Stimulated activated CD4-positive, alpha-beta T cell treated with anti-CD3 and anti-CD28 coated beads, Interleukin-1b, Interleukin-23, amount 100 ng/mL, for 1 hour (primary cell): ENCODE measurements at regions not wholly inside any gene's neighbourhood (a gene's known extent, or its start where the extent isn't known, plus 50 kb on each side); places are given as distances from the start of the nearest gene placed in this dataset.

Experiments used
- DNase-seq, 2 donors: peaks; one replicate each; pipeline ENCODE4 v3.0.0-alpha.2; 2020; ENCODE audit warnings: low read depth in 2 of 2

- no peak for DNase-seq
Measured at GRCh38 chr16:80489173-80489572, 51.6 kb upstream of the DYNLRB2 start.

- no peak for DNase-seq
Measured at GRCh38 chr16:80488167-80488566, 52.6 kb upstream of the DYNLRB2 start.

- no peak for DNase-seq
Measured at GRCh38 chr16:80480664-80481063, 60.1 kb upstream of the DYNLRB2 start.

DNA sequence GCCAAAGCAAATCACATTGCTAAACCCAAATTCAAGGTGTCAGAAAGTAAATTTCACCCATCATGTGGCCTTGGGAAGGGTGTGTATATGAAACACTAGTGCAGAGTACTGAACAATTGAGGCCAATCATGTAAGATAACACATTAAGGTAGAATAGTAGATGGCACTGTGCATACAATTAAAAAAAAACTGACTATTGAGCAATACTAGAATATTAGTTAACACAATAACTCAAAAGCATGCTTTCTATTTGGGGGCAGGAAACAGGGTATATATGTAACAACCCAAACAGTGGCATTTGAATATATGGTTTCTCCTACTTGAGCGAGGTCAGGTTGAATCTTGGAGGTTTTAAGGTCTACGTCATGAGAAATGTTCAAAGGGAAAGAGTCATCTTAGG is 63.0 kb upstream of the DYNLRB2 start:
- DNase-seq, result no peak

GRCh38 chr16:80468029-80468428 is 72.8 kb upstream of the DYNLRB2 start:
- no peak for DNase-seq

- peak in 1 of 2 donors; percentile 21 for DNase-seq
Measured at GRCh38 chr16:80466024-80466987, 74.5 kb upstream of the DYNLRB2 start.

DNA sequence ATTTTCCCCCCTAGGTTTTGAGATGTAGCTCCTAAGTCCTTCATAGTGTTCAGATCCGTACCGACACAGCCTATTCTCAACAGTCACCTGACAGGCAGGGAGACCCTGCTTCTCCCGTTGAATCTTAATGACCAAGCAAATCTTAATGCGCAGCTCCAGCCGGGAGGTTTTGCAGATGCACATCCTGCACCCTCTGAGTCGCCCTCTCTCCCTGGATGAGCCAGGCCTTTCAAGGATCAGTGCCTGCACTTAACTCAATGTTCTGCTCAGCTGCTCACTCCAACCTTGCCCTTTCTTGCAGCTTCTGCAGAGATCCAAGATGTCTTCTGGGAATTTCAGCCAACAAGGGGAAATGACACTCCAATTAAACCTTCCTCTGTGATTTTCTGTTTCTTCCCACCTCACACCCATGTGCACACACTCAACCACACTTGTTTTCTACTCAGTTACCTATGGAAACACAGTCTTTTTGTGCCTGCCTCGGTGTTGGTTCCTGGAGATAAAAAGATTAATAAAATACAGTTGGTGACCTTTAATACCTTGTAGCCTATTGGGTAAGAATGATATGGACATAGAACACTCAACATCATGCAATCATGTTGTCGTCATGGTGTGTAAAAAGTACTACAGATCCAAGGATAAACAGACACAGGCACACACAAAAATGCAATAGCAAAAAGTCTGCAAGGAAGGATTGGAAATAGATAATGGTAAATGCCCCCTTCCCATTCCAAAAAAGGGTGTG is 76.9 kb upstream of the DYNLRB2 start:
- no peak for DNase-seq

DNA sequence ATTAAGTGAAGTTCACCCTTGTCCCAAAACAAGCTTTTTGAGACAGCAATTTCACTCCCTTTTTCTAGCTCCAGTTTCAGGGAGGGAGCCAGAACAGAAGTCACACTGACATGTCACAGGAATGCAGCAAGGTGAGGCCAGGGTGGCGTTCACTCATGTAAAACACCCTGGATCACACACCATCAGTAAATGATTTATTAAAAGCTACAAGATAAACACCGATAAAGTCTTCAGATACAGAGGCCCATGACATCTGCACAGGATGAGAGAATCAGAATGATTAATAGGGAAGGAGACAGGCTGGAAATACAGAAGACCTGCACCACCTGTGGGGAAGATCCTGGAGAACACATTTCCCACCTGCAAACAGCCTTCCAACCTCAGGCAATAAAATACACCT is 77.5 kb upstream of the DYNLRB2 start:
- no peak for DNase-seq

DNA sequence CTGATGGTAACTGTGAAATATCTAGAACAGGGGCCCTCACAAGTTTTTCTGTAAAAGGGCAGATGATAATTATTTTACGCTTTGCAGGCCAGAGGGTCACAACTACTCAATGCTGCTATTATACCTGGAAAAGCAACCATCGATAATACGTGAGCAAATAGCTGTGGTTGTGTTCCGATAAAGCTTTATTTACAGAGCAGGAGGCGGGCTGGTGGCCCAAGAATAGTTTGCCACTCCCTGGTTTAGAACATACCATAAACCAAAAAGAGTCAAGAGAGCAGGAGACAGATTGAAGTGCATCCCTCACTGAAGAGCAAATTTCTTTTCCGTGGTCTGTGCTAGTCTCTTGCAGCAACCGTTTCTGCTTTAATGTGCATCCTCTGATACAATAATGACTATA is 77.9 kb upstream of the DYNLRB2 start:
- DNase-seq, result no peak

GRCh38 chr16:80460988-80461387 is 79.8 kb upstream of the DYNLRB2 start:
- no peak for DNase-seq

DNA sequence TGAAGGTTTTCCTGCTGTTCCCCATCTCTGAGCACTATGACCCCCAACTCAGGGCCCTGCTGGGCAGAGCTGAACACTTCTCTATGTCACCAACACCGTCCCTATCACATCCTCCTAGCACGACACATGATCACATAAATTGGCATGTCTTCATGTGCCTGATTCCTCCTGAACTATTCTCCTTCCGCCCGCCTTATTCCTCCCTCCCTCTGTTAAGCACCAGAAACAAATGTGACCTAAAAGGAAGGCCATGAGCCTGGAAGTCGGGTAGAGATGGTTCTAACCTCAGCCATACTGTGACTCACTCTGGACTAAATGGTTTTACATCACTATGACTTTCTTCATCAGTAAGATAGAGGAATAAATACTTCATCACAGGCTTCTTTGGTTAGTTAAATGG is 80.8 kb upstream of the DYNLRB2 start:
- DNase-seq, result no peak

DNA sequence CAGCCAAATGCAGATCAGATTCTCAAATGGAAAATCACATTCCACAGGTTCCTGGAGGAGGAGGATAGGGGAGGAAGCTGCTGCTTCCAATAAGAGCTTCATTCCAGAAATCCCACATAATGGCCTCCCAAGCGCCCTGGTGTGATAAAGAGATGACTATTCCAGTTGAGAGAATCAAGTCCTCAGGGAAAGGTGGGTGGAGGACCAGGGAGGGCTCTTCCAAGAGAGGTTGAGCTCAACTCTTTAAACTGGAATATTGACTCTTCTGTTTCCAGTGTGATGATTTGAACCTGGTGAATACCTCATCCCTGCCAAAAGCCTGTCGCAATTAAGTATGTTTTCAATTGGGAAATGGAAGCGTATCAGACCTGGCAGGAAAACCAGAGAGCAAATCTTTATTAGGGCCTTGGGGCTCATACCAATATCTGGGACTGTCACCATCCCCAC is 81.4 kb upstream of the DYNLRB2 start:
- no peak for DNase-seq

DNA sequence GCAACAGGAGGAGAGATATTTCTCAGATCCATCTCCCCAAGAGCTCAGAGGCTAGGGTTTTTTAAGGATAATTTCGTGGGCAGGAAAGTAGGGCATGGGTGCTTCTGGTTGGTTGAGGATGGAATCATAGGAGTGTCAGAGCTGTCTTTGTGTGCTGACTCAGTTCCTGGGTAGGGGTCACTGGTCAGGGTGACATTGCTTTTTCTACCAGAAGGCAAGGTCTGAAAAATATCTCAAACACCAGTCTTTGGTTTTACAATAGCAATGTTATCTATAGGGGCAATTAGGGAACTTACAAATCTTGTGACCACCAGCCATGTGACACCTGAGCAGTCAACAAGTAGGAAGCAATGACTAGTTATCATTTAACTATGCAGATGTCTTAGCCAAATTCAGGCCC is 82.9 kb upstream of the DYNLRB2 start:
- DNase-seq, result no peak

DNA sequence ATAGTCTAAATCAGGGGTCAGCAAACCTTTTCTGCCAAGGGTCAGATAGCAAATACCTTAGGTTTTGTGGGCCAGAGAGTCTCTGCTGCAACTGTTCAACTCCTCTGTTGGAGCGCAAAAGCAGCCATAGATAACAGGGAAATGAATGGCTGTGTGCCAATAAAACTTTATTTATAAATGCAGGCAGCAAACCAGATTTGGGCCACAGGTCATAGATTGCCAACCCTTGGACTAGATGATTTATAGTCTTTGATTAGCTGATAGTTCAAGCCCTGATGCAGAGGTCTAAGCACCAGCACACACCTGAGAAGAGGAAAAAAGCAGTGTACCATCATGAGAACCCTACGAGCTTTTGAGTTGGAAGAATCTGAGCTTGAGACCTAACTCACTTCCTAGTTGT is 86.0 kb upstream of the DYNLRB2 start:
- no peak for DNase-seq

- DNase-seq, result no peak
Measured at GRCh38 chr16:80449392-80449791, 91.4 kb upstream of the DYNLRB2 start.

DNA sequence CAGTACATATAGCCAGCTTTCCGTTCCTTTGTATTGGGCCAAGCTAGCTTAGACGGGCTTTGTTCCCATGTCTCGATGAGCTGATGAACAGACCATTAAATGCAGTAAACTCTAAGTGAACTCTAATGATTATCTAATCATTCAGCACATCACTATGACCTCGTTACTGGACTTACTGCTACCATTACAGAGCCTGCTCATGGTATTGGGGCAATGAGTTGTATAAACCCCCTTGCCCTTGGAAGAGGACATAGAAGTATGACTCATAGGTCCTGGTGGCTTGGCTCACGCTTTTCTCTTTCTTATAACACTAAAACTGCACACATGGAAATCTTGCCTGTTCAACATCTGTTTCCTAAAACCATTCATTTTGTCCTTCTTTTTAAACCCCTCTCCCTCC is 93.6 kb upstream of the DYNLRB2 start:
- no peak for DNase-seq

- no peak for DNase-seq
Measured at GRCh38 chr16:80442779-80443178, 98.0 kb upstream of the DYNLRB2 start.

DNA sequence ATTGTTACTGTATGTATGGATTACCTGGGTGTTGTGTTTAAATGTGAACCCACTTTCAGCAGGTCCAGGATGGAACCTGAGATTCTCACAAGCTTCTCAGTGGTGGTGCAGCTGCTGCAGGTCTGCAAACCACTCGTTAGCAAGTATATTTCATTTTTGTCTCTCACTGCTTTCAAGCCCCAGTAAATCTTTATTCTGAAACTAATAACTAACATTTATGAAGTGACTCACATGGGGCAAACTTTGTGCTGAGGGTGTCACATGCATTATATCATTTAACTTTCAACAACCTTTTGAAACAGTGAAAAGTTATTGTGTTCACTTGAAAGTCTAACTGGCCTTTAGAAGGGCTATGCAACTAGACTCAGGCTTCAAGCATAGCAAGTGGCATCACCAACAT is 98.9 kb upstream of the DYNLRB2 start:
- DNase-seq, result no peak

DNA sequence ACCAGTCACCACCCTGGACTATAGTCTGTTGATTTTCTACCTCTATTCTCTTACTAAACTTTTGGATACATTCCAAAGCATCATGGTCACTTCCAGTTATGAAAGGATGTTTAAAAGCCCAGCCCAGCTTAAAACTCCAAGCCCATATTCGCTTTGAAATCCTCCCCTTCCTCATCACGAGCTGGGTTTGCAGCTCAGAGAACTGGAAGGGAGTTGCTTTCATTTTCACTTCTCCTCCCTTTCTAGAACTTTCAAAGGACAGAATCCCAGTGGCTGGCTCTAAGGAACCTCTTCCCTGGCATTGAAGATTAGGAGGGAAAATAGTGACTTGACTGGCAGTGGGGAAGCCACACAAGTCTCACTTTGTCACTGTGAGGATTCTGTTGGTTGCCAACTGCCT is 100.1 kb upstream of the DYNLRB2 start:
- DNase-seq, result no peak

- DNase-seq, result no peak
Measured at GRCh38 chr16:80437707-80438106, 103.1 kb upstream of the DYNLRB2 start.

DNA sequence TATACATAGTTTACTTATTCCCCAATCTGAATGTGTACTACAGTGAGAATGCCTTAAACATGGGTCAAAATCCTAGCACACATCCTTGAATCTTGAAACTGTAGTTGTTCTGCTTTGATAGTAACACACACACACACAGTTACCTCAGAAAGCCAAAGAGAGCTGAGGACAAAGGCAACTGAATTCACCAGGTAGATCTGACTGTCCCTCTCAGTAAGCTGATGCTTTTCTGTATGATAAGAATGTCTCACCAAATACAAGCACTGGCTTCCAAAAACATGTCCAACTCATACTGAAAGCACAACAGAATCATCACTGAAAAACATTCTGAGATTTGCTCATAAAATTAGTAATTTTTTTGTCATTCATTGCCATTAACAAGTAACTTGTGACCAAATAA is 104.3 kb upstream of the DYNLRB2 start:
- no peak for DNase-seq

DNA sequence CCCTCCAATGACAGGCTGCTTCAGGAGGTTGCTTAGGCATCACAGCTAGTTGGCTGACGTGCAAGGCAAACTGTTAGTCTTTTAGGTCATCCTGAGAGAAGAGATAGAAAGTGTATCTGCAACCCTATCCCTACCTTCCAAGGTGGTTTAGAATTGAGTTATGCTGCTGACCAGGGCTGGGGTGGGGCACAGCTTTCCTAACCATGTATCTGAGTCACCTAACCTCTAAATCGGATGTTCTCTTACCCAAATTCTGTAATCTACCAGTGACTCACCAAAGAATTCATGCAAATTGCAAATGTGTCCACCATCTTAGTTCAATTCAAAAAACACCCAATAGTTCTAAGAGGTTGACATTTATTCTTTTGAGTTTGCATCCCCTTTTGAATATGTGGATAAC is 107.2 kb upstream of the DYNLRB2 start:
- DNase-seq, result no peak

- no peak for DNase-seq
Measured at GRCh38 chr16:80427795-80428194, 113.0 kb upstream of the DYNLRB2 start.
